ENCODE measurements at regions not wholly inside any gene's neighbourhood (a gene's known extent, or its start where the extent isn't known, plus 50 kb on each side); places are given as distances from the start of the nearest gene placed in this dataset.

DNA sequence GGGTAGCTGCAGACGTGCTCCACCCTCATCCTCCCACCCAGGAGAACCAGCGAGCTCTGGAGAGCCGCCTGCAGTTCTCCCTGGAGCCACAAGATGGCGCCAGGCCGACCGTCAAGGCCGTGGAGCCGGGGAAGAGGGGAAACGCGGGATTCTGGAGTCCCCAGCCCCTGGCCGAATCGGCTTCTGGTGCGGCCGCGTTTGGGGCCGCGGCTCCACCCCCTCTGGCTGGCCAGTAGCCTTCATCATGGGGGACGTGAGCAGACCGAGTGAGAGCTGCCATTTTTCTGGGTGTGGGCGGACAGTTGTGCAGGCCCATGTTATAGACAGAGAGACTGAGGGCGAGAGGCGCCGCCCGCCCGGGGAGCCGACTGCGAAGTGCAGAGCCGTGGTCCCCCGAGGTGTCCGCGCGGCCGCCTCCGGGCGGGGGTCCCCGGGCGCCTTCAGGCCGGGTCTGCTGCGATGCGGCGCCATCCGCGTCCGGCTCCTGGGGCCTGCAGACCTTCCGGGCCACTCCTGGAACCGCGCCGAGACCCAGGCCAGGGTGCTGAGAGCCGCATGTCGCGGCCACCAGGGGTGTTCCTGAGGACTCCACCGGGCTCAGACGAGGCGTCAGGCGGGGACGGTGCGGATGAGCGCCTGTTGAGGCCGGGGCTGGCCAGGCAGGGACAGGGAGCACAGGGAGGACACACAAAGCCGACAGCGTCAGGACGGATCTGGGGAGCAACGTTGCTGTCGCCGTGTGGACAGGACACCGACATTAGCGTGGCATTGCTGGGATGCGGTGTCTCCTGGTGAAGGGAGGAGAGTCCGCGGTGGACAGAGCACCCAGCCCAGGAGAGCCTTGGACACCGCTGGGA, 418.2 kb upstream of the HS6ST1 start:
- peak; percentile 23 for DNase-seq

DNA sequence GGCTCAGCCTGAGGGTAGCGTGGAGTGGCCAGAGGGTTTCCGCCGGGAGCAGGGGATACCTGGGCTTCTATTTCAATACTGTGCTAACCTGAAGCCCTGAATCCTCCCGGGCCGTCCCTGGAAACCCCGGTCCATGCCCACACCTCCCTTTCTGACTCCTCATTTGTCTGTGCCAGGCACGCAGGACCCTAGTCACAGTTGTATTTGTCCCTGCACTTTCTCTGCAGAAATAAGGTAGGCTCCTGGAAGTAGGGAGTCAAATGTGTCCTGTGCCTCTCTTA, 418.8 kb upstream of the HS6ST1 start:
- no peak for DNase-seq

DNA sequence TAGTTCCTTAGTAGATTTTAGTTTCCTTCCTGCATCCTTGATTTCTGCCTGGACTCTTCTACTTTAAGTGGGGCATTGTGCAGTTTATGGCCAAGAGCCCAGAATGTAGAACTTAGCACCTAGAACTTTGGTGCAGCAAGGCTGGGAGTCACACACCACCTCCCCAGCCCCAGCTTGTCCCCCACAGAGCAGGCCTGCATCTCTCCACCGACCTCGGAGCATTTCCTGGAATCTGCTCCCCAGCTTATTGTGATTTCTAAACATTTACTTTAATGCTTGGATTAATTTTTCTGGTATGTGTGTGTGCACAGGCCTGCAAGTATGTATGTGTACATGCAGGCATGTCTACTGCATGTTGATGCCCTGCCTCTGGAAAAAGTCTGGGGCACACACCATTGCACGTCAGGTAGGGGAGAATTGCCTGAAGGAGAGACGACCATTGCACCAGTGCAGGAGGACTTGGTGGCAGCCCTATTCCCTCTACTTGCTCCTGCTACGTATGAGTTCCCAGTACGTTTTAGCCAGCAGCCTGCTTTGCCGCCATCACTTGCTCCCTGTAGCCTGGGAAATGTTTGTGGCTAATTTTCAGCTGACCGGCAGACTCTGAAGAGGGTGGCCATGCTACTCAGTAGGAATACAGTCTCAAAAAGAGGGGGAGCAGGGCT, 419.9 kb upstream of the HS6ST1 start:
- DNase-seq = no peak

DNA sequence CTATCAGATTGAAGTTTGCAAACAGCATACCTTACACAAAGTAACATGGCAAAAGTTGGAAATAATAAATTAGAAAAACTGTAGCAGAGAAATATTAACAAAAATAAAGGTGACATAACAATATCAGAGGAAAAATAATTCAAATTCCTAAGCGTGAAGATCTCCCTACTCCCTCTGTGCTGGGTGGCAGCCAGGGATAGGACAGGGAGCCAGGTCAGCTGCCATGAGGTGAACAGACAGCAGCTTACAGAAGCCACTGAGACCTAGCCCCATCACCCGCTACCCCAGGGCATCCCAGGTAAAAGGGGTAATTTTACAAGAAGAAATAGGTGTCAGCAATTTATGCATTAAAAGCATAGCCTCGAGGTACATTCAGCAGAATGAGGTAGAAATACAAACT, 423.8 kb upstream of the HS6ST1 start:
- no peak for DNase-seq

DNA sequence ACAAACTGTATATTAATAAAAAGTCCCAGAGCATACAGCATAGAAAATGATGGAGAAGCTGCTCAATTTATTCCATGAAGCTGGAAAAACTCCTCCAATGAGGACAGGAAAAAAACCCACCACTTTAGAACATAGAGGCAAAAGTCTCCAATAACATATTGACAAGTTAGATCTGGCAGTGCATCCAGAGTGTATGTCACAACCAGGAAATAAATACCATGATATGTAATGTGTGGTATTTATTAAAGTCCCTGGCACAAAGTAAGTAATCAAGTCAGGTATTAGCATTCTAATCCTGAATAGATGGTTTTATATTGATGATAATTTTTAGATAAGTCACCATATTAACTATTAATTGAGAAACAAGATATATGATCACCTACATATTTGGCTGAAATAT, 427.3 kb upstream of the HS6ST1 start:
- DNase-seq = no peak

DNA sequence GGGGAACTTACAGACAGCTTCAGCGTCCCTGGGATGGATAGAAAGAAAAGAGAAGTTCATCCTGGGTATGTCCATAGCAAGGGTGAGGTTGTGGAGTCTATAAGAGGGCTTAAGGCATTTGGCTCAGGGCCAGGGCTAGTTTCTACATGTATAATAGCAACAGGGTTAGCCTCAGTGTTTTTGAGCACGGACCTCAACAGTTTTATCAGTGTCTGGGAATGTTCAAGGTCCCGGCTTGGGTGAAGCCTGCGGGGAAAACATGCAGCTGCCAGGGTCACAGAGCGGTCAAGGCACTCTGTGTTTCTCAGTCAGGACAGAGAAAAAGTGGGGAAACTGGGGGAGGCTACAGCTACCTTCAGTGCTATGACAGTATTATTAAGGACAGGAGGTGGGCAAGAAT, 427.7 kb upstream of the HS6ST1 start:
- no peak for DNase-seq

DNA sequence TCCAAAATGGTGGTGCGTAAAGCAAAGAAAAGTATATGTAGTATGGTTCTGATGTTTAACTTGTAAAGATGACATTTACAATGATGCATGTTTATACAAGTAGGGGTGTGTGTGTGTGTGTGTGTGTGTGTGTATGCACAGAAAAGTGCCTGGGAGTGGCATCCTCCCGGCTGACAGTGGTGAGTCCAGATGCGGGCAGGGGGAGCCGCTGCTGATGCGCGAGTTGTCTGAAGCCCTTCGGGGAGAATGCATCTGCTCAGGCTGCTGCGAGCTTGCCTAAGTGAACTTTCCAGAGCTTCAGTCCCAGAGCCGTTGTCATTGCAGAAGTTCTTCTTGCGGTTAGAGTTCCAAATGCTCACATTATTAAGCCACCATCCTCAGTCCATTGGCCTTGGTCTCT, 429.7 kb upstream of the HS6ST1 start:
- no peak for DNase-seq

DNA sequence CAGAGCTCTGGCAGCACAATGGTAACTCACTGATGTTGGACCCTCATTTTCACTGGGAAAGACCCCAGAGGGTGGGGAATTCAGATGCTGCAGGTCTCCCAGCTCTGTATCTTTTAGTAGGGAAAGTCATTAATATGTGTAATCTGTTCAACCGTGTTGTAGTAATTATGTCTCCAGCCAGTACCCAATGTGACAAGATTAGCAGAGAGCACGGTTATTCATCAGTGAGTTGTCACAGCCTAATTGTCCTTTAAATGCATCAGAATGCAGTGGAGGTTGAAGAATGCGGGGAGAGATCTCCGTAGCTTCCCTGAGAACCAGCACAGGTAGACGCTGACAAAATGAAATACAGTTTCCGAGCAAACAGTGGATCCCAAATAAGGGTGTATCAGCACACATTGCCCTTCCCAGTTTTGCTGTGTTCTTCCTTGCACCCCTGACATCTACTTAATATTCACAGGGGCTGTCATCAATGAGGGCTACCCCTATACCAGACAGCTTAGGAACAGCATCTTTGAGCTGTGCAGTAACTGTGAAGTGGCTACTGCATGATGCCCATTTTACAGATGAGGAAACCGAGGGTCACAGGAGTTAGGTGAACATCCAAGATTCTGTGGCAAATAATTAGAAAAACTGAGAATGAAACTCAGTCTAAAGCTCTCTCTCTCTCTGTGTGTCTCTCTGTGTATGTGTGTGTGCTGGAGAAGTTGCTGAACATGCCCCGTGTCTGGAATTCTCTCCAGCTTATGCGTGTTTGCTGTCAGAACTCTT, 430.4 kb upstream of the HS6ST1 start:
- DNase-seq = no peak

DNA sequence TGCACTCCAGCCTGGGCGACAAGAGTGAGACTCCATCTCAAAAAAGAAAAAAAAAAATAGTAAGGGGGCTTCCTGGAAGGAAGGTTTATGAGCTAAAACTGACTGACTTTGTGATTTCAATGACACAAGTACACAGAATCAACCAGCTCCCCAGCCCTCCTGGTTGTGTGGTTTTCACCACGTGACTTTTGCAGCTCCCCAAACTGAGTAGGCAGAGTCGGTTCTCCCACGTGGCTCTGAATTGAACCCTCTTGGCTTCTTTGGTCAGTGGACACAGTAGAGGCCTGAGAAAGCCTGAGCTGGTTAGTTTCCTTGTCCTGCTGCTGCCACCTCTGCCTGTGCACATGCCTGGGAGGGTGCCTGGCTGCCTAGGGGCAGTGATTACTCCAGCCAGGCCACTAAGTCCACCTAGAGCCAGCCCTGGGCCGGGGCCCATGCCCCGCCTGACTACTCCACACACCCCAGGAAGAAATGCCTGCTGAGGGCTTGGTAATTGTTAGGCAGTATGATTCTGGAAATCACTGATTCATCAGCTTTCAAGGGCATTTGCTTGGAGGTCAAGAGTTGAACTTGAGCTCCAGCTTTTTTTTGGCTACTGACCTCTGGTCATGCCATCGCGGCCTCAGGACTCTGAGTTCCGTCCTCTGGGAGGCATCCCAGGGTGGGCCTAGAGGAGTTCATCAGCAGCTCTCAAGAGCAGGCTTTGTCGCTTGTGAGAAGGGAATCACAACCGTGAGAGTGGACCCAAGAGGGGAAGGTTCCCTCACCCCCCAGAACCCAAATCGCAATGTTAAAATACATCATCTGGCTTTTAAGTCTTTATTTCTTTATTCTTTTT, 431.9 kb upstream of the HS6ST1 start:
- no peak for DNase-seq

DNA sequence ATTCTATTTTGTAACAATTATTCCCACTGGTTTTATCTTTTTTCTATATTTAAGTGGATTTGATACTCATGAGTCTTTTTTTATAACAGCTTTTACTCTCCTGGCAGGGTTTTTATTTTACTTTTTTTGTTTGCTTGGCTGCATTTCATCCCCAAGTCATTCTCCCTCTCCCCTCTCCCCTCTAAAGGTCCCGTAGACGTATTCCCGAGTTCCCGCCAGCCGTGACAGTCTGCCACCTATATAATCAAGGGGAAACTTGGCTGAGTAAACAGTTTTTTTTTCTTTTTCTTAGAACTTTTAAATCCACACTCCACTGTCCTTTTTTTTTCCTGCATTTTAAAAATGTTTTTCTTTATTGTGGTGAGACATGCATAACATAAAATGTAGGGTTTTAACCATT, 433.1 kb upstream of the HS6ST1 start:
- DNase-seq = no peak

DNA sequence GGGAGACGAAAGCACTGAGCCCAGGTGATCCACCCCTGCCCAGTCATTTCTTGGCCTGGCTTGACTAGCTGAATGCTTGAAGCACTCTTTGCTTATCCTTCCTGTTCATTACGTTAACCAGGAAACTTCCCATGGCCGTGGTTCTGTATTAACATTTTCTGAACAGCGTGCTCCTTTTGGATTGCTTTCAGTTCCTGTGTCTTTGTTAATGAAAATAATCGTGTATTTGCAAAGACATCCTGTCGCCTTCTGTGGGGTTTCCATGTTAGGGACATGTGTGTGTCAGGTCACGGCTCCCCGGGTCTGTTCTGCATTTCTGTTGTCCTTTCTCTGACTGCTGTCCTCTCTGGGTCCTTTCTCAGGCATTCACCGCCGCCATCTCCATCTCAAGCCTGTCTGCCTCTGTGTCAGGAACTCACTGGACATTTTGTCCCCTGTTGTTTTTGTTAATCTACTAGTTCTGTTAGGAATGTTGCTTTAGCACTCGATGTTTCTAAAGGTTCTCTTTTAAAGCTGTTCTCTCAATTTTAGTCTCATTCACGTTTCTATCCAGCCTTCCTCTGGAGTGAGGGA, 434.1 kb upstream of the HS6ST1 start:
- no peak for DNase-seq

DNA sequence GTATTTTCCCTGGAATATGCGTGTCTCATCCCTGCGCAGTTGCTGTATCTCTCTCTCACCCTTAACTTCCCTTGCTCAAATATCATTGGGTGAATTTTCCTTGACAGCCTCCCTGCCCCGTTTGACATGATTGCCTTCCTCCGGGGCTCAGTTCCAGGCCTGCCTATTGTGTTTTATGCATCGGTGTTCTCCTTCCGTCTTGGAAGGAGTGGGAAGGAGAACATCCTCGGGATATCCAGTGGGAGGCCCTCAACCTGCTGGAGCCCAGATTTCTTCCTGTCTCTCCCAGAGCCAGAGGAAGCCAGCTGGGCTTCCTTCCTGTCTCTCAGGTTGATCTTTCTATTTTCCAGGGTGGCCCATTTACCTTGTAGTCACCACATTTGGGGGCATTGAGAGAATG, 434.7 kb upstream of the HS6ST1 start:
- DNase-seq = no peak

DNA sequence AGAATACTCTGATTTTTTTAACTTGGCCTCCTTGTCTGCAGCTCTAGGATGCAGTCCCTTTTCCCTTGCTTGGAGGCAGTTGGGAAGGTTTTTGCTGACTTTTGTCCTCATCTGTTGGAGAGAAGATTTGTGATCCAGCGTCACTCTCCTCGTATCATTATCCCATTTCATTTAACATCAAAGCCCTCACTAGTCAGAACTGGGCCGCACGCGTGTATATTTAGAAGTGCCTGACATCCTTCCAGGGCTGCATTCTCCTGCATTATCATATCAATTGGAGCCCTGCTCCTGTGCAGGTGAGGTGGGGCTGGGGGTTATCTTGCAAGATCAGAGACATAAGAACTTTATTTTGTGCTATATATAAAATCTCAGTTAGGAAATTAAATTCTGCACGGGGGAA, 435.1 kb upstream of the HS6ST1 start:
- DNase-seq = no peak

DNA sequence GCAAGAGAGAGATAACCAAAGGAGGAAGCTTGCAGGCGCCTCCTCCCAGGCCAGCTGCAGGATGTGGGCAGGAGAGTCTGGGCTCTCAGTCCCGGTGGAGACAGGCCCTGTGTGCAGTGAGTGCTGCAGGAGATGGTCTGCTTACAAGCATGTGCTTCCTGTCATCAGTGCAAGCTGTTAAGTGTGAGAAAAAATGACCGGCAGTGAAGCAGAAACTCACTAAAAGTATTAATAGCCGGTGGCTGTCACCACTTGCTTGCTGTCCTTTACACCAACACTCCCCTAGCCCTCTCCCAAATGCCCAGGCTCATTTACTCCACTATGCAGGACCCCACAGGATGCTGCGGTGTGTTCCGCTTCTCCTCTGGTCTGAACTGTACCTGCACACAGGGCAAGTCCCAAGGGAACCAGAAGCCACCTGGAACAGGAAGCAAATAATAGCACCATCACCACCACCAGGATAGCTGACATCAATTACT, 435.6 kb upstream of the HS6ST1 start:
- no peak for DNase-seq

DNA sequence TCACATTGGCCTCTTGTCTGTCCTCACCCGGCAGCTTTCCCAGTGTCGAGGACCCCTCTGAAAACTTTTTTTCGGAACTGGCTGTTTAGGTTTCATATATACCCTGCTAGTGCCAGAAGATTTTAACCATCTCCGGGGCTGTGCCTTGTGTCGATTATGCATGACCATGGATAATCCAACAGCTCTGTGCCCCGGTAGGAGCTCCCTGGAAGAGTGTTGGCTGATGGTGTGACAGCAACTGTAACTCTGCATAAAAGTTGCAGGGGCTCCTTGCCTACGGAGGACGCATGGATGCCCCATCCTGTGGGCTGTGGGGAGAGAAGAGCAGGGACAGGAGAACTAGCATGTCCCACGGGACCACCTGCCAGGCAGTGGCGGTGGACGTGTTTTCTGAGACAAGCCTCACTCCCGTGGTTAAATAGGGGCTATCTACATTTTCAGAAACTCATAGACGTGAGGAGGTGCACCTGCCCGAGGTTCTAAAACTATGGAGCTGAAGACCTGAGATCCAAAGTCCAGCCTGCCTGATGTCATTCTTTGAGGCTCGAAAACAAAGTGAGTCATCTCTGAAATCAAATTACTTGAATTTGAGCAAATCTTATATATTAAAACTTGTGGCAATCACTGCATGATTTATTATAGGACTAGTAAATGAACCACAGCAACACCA, 437.2 kb upstream of the HS6ST1 start:
- DNase-seq = no peak

DNA sequence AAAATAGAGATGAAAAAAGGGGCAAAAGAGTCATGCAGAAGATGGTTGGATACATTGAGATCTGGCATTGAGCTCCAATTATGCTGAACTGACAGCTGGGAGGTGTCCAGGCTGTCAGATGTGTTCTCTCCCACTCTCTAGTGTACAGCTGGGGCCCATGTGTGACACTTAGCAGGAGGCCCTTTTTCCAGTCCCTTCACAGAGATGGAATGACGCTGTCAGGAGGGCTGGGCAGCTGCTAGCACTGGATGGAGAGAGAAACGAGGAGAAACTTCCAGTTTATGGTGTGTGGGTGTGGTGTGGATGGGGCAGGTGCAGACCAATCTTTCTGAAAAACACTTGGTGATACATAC, 437.7 kb upstream of the HS6ST1 start:
- DNase-seq = no peak

DNA sequence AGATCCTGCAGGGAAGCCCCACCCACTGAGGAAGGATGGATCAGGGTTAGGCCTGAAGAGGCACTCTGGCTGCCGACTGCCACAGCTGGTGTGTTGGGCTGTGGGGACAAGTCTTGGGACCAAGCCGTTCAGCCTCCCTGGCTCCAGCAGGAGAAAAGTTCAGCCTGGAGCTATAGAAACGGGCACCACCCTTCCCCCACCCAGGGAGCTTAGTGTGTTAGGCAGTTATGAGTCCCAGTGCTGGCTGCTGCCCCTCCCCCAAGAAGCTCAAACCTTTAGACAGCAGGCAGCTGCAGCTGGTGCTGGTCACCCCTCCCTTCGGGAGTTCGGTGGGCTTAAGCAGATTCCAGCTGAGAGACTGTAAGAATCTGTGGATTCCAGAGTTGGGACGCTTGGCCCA, 447.1 kb upstream of the HS6ST1 start:
- no peak for DNase-seq

DNA sequence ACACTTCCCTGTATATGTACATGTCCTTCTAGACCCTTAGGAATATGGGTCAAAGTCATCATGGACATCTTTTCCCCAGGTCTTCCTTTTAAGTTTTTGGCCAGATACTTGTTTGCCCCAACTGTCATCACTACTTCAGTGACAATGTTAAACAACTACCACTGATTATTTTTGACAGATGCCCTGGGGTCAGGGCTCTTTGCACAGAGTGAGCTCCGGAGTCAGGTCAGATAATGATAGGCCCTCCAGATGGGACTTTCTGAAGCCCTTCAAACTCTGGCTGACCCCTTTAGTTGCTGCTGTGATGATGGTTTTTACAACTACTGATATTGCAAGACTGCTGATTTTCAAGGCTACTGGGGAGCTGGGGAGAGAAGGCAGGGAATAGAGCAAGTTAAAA, 449.4 kb upstream of the HS6ST1 start:
- no peak for DNase-seq

DNA sequence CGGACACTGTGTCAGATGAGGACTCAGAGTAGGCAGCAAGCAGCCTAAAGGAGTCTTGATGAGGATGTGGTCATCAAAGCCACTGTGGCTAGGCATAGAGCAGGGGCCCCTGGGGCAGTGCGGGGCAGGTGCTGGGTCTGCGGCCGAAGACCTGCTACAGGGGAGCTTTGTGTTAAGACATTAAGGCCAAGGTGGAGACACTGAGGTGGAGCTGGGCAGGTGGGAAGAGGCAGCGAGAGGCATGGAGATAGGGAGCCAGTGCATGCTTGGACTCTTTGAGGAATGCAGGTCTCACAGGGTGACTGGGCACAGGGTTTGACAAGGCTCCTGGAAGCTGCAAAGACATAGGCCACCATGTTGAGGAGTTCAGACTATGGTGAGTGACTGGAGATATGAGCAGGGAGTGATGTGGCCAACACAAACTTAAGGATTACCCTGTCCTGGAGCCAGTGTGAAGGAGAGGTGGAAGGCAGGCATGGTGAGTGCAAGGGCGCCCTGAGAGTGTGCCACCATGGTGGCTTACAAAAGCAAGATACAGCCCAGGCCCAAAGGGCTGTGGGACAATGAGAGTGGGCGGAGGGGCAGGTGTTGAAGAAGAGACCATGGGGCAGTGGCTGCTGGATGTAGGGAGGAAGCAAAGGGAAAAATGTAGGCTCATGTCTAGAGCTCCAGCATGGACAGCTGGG, 450.9 kb upstream of the HS6ST1 start:
- no peak for DNase-seq

DNA sequence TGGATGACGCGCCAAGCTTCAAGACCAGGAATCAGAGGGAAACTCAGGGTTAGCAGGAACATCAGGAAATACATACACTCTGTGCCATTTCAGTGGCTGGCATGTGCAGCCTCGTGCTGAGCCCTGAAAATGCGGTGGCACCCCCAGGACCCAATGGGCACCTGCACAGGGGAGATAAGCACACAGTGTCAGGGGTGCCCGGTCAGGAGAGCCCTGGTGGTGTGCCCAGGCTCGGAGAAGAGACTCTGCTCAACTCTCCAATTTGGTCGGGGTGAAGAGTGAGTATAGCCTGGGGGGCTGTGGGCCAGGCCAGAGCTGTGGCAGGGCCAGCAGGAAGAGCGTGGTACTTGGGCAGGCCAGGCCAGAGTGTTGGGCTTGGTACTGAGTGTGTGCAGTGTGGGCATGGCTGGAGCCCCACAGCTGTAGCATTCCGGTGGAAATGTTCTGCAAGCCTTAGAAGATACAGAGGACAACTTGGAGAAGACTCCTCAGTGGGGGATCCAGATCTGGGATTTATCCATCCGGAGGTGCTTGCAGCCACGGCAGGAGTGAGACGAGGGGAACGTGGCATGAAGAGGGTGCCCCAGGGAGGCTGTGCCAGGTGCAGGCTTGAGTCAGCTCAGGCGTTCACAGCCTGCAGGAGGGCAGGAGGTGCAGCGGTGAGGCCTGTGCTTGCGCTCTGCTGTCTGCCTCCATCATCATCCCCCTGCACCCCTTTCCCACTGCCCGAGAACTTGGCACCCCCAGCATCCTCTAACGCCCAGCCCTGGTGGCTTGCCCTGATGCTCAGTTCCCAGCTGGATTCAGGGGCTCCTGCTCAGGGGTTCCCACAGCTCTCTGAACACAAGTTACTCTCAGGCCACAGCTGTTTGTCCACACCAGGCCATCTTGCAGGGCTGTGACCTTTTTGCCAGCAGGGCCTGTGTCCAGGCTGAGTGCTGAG, 451.7 kb upstream of the HS6ST1 start:
- no peak for DNase-seq

Data from NCI-H2107 (cell line).